NCI-H2107 treated with DMSO at 0.1 percent for 48 hours (cell line): ENCODE measurements at regions not wholly inside any gene's neighbourhood (a gene's known extent, or its start where the extent isn't known, plus 50 kb on each side); places are given as distances from the start of the nearest gene placed in this dataset.
"Not testable (repeated sequence)": the region's sequence is repeated elsewhere in the genome, so short reads cannot be mapped to it uniquely, and the experiment has no call there.

ENCODE experiments used
- DNase-seq: peaks from one replicate; lab custom pipeline; 2025; ENCODE audit not compliant: unreplicated experiment; lab: John Stamatoyannopoulos, UW

DNA sequence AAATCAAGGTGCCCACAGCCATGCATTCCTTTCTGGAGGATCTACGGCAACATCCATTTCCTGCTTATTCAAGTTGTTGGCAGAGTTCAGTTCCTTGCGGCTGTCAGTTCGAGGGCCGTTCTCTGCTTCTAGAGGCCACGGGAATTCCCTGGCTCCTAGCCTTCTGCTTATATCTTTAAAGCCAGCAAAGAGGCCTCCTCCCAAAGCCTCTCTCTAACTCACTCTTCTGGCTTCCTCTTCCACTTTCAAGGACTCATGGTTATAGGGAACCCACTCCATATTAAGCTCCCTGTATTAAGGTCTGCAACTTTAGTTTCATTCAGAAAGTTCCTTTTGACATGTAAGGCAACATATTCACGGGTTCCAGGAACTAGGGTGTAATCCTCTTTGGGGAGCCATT is 150.1 kb upstream of the RMP24 start:
- no peak for DNase-seq

DNA sequence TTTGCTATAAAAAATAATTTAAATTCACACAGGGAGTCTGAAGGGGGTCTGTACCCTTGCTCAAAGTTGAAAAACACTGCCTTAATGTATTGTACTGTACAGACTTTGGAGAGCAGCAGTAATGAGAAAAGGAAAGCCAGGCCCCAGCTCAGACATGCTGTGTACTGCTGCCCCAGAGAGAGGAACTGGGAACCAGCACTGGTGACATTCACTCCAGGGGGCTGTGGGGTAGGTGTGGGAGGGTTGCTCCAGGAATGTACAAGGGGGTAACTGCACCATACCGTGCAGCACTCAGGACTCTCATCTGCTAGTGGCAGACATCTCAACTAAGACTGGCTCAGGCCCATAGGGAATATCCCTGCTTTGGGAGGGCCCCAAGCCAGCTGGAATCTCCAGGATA is 146.0 kb upstream of the RMP24 start:
- DNase-seq: no peak

DNA sequence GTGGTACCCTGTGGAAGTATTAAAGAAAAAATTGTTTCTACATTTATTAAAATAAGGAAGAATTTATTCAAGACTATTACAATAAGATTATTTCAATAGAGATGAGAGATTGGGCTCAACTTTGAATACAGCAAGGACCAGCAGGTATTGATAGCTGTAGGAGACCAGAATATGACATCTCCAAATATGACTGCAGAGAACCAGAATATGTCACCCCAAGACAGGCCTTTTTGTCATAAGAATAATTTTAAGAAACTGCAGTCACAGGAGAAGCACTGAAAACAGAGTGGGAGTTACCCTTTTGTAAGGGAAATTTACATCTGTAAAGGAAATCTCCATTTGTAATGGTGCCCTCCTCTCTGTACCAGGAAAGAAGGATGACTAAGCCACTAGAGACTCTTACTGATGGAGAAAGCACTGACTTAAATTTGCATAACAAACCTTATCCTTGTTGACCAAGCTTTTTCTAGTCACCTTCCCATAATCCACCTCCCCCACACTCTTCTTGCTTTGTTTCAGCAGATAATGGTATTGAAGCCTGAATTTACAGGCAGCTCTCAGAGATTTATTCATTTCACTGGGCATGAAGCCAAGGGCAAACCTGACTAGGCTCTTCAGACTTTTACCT is 145.1 kb upstream of the RMP24 start:
- DNase-seq: peak; percentile 77

GRCh38 chr18:35827903-35828275 is 144.6 kb upstream of the RMP24 start:
- no peak for DNase-seq

DNA sequence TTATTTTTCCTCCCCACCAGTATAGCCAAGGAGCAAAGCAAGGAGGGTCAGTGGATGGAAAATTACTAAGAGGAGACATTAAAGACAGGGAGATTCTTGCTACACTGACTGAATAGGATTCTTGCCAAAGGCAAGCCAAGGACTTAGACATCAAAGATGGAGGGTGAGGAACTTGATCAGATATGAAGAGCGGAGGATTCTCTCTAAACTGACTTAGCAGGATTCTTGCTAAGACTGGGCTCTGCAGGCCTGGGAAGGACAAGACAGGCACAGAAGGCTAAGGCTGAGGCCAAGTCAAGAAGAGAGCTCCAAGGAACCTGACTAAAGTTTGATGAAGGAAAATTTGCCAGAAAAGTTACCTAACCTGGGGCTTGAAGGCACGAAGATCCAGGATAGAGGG is 143.9 kb upstream of the RMP24 start:
- no peak for DNase-seq

- DNase-seq: no peak
Measured at GRCh38 chr18:35835366-35835765, 137.1 kb upstream of the RMP24 start.

- no peak for DNase-seq
Measured at GRCh38 chr18:35835833-35836232, 136.6 kb upstream of the RMP24 start.

- no peak for DNase-seq
Measured at GRCh38 chr18:35836932-35837331, 135.5 kb upstream of the RMP24 start.

- no peak for DNase-seq
Measured at GRCh38 chr18:35837922-35838496, 134.5 kb upstream of the RMP24 start.

- DNase-seq: no peak
Measured at GRCh38 chr18:35841283-35841682, 131.2 kb upstream of the RMP24 start.

GRCh38 chr18:35842536-35842935 is 129.9 kb upstream of the RMP24 start:
- no peak for DNase-seq

DNA sequence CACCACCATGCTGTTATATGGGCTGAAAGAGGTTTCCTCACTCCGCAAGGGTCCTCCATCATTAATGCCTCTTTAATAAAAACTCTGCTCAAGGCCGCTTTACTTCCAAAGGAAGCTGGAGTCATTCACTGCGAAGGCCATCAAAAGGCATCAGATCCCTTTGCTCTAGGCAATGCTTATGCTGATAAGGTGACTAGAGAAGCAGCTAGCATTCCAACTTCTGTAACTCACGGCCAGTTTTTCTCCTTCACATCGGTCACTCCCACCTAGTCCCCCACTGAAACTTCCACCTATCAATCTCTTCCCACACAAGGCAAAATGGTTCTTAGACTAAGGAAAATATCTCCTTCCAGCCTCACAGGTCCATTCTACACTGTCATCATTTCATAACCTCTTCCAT is 124.2 kb upstream of the RMP24 start:
- not testable (repeated sequence) for DNase-seq

DNA sequence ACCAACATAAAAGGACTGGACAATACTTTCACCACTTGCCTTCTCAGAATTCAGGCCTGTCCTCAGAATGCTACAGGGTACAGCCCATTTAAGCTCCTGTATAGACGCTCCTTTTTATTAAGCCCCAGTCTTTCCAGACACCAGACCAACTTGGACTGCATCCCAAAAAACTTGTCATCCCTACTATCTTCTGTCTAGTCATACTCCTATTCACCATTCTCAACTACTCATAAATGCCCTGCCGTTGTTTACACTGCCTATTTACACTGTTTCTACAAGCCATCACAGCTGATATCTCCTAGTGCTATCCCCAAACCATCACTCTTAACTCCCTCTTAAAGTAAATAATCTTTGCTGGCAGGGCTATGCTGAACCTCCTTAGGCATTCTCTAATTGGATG is 123.2 kb upstream of the RMP24 start:
- not testable (repeated sequence) for DNase-seq

- peak; percentile 42 for DNase-seq
Measured at GRCh38 chr18:35851286-35851970, 121.1 kb upstream of the RMP24 start.

- DNase-seq: no peak
Measured at GRCh38 chr18:35852786-35853185, 119.7 kb upstream of the RMP24 start.

DNA sequence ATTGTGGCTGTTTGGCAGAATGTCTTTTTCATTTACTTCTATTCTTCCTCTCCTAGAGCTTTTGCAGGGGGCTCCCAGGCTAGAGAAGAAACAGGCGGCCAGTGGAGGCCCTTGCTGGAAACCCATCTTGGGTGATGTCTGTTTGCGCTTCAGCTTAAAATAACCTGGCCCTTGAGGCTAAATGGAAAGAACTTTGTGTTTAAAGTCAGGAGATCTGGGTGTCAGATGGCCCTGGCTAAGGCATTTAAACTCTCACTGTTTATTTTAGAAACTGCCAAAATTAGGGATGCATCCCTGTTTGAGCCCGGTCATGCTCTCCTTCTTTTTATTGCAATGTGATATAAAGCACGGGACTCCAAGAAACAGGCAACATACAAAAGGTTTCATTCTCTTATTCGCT is 118.4 kb upstream of the RMP24 start:
- no peak for DNase-seq

GRCh38 chr18:35856178-35856577 is 116.3 kb upstream of the RMP24 start:
- DNase-seq: no peak

DNA sequence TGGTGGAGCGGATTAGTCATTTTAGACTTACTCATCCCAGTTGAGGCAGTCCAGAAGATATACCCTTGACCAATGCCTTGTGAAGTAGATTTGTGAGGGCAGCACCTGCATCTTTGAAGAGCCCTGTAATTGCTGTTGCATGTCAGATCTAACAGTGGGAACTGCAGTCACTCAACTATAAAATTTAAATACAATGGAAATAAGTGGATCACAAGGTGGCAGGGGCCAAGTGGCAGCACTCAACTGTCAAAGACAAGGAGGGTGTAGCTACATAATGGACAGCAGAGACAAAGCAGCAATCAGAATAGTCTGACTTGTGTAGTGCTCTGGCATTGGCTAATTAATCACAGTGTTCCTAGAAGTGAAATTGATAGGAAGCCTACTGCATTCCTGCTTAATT is 115.8 kb upstream of the RMP24 start:
- not testable (repeated sequence) for DNase-seq

DNA sequence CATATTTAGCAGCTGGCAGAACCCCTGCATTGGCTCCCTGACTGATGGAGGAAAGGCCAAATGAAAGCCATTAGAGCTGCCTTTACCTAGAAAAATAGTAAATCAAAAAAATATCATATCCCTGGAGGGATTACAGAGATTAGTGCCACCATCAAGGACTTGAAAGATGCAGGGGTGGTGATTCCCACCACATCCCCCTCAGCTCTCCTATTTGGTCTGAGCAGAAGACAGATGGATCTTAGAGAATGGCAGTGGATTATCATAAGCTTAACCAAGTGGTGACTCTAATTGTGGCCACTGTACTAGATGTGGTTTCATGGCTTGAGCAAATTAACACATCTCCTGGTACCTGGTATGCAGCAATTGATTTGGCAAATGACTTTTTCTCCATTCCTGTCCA is 114.9 kb upstream of the RMP24 start:
- not testable (repeated sequence) for DNase-seq

DNA sequence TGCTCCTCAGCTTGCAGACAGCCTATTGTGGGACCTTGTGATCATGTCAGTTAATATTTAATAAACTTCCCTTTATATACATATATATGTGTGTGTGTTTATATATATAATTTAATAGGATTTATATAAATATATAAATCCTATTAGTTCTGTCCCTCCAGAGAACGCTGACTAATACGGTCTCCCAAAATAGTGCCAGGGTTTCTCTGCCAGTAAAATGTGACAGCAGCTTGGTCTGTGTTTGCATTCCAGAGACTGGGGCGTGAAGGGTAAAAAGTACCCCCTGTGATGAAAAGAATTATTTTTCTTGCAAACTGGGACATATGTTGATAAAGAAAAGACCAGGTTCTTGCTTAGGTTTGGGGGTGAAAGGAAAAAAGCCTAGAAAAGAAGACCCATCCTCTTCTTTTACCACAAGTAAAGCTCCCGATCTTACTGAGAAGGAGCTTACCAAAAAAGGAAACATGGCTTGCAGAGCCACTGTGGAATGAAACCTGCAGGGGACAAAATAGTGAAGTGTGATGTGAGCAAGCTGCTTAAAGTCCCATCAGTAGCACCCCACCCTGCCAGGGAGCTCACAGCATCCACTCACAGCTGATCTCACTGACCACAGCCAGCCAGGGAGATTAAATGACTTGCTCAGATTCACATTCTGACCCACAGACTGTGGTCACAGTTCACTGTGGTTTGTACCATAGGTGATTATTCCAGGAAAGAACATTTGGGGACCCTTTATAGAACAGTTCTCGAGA is 110.9 kb upstream of the RMP24 start:
- DNase-seq: no peak

- DNase-seq: no peak
Measured at GRCh38 chr18:35862119-35862640, 110.3 kb upstream of the RMP24 start.

DNA sequence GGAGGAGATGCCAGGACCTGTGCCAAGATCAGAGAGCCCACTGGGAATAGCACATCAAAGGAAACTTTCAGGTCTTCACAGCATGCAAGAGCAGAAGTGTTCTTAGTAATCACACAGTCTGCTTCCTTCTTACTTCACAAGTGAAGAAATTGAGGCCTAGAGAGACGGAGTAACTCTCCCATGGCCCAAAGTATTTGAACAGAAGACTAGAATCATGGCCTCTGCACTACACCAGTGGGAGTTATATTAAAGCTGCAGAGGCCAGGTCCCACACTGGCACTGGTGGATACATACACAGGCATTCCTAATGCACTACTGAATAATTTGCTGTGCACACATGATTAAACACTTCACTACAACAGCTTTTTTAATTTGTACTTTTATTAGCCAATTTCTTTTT is 107.6 kb upstream of the RMP24 start:
- peak; percentile 83 for DNase-seq
